ENCODE measurements at regions not wholly inside any gene's neighbourhood (a gene's known extent, or its start where the extent isn't known, plus 50 kb on each side); places are given as distances from the start of the nearest gene placed in this dataset.
"Not testable (repeated sequence)": the region's sequence is repeated elsewhere in the genome, so short reads cannot be mapped to it uniquely, and the experiment has no call there.

DNA sequence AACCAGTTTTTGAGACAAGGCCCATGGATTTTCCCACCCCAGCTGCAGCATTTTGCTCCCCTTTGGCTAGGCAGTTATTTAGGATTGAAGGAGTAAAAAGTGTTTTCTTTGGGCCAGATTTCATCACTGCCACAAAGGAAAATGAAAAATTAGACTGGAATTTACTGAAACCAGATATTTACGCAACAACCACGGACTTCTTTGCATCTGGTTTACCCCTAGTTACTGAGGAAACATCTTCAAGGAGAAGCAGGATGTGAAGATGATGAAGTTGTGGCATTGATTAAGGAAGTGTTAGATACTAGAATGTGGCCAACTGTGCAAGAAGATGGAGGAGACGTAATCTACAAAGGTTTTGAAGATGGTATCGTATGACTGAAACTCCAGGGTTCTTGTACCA, 165.2 kb upstream of the MYRIP start:
- Histone ChIP-seq H3K9me3 (no peaks in the 10 kb centered on the region), H3K4me3 (no peak overlapping the region), H3K4me1 (no peaks in the 10 kb centered on the region), H3K27me3 (no peaks in the 10 kb centered on the region), H3K36me3 (no peaks in the 10 kb centered on the region), H3K27ac (no peak overlapping the region)
- TF ChIP-seq POLR2A (IDR thresholded peaks at IDR 0.05) = no peak
- TF ChIP-seq, protein P1, sequence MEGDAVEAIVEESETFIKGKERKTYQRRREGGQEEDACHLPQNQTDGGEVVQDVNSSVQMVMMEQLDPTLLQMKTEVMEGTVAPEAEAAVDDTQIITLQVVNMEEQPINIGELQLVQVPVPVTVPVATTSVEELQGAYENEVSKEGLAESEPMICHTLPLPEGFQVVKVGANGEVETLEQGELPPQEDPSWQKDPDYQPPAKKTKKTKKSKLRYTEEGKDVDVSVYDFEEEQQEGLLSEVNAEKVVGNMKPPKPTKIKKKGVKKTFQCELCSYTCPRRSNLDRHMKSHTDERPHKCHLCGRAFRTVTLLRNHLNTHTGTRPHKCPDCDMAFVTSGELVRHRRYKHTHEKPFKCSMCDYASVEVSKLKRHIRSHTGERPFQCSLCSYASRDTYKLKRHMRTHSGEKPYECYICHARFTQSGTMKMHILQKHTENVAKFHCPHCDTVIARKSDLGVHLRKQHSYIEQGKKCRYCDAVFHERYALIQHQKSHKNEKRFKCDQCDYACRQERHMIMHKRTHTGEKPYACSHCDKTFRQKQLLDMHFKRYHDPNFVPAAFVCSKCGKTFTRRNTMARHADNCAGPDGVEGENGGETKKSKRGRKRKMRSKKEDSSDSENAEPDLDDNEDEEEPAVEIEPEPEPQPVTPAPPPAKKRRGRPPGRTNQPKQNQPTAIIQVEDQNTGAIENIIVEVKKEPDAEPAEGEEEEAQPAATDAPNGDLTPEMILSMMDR (IDR thresholded peaks at IDR 0.05) = no peak
- ATAC-seq (no peak), DNase-seq (no peak)
- 61% methylated on average over 4 of the region's 4 CpGs for WGBS (ENCODE audit: insufficient coverage, low coverage, low lambda C conversion rate, missing lambda C conversion rate)
- intact Hi-C loops (cut with DNase I) = no loop called here

DNA sequence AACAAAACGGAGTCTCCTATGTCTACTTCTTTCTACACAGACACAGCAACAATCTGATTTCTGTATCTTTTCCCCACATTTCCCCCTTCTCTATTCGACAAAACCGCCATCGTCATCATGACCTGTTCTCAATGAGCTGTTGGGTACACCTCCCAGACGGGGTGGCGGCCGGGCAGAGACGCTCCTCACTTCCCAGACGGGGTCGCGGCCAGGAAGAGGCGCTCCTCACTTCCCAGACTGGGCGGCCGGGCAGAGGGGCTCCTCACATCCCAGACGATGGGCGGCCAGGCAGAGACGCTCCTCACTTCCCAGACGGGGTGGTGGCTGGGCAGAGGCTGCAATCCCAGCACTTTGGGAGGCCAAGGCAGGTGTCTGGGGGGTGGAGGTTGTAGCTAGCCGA, 158.2 kb upstream of the MYRIP start:
- ATAC-seq; H3K4me1 ChIP-seq; H3K4me3 ChIP-seq; intact Hi-C loops (cut with DNase I); DNase-seq; H3K36me3 ChIP-seq; H3K9me3 ChIP-seq; H3K27me3 ChIP-seq; H3K27ac ChIP-seq: not testable (repeated sequence)
- 90% methylated on average over 3 of the region's 19 CpGs for WGBS (ENCODE audit: insufficient coverage, low coverage, low lambda C conversion rate, missing lambda C conversion rate)

GRCh38 chr3:39651993-39652739, 157.2 kb upstream of the MYRIP start:
- 59% methylated on average over 3 of the region's 4 CpGs for WGBS (ENCODE audit: insufficient coverage, low coverage, low lambda C conversion rate, missing lambda C conversion rate)
- ATAC-seq = no peak
- H3K4me1 ChIP-seq = no peaks in the 10 kb centered on the region
- DNase-seq = no peak
- H3K9me3 ChIP-seq = no peaks in the 10 kb centered on the region
- no peak overlapping the region for H3K27ac ChIP-seq
- H3K4me3 ChIP-seq = no peak overlapping the region
- no peaks in the 10 kb centered on the region for H3K36me3 ChIP-seq
- intact Hi-C loops (cut with DNase I) = no loop called here
- TF ChIP-seq POLR2A (IDR thresholded peaks at IDR 0.05) = no peak
- TF ChIP-seq, protein P1 (IDR thresholded peaks at IDR 0.05) = no peak
- H3K27me3 ChIP-seq = no peaks in the 10 kb centered on the region

- WGBS (ENCODE audit: insufficient coverage, low coverage, low lambda C conversion rate, missing lambda C conversion rate) = no CpG with 5 or more reads among the region's 26 CpGs
- H3K4me1 ChIP-seq; H3K36me3 ChIP-seq; intact Hi-C loops (cut with DNase I); ATAC-seq; DNase-seq; H3K27ac ChIP-seq; H3K9me3 ChIP-seq; H3K27me3 ChIP-seq; H3K4me3 ChIP-seq: not testable (repeated sequence)
Observed at GRCh38 chr3:39655718-39656117, 153.7 kb upstream of the MYRIP start.

DNA sequence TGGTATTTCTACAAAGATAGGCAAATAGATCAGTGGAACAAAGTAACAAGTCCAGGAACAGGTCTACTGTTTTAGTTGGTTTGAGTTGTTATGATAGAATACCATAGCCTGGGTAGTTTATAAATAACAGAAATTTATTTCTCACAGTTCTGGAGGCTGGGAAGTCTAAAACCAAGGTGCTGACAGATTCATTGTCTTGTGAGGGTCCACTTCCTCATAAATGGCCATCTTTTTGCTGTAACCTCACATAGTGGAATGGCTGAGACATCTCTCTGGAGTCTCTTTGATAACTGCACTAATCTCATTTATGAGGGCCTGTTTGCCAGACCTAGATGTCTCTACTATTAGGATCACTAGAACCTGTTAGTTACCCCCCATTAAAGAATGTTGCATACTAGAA, 152.3 kb upstream of the MYRIP start:
- Histone ChIP-seq H3K36me3 (no peaks in the 10 kb centered on the region), H3K4me1 (no peaks in the 10 kb centered on the region), H3K27ac (no peak overlapping the region), H3K9me3 (no peaks in the 10 kb centered on the region), H3K4me3 (no peak overlapping the region), H3K27me3 (no peaks in the 10 kb centered on the region)
- DNase-seq = no peak
- ATAC-seq = no peak
- intact Hi-C loops (cut with DNase I) = no loop called here
- TF ChIP-seq, protein P1 (IDR thresholded peaks at IDR 0.05) = no peak
- TF ChIP-seq POLR2A (IDR thresholded peaks at IDR 0.05) = no peak

DNA sequence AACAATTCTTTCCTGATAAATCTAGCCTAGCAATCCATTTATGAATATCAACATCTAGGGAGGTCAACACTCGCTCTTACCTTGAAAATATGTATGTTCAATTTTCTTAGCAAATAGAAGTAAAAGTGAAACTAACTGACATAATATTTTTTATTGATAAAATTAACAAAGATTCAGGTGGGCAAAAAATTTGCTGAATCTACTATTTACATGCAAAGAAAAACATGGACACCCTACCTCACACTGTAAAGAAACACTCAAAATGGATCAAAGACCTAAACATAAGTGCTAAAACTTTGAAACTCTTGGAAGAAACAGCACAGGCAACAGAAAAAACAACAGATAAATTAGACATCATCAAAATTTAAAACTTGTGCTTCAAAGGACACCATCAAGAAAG, 151.6 kb upstream of the MYRIP start:
- no peak overlapping the region for H3K4me3 ChIP-seq
- intact Hi-C loops (cut with DNase I) = no loop called here
- H3K9me3 ChIP-seq = no peaks in the 10 kb centered on the region
- ATAC-seq (no peak), DNase-seq (no peak)
- no peaks in the 10 kb centered on the region for H3K36me3 ChIP-seq
- 79% methylated on average over 1 of the region's 1 CpG for WGBS (ENCODE audit: insufficient coverage, low coverage, low lambda C conversion rate, missing lambda C conversion rate)
- no peaks in the 10 kb centered on the region for H3K27me3 ChIP-seq
- H3K4me1 ChIP-seq = no peaks in the 10 kb centered on the region
- TF ChIP-seq, protein P1 (IDR thresholded peaks at IDR 0.05) = no peak
- no peak overlapping the region for H3K27ac ChIP-seq
